ENCODE measurements at regions not wholly inside any gene's neighbourhood (a gene's known extent, or its start where the extent isn't known, plus 50 kb on each side); places are given as distances from the start of the nearest gene placed in this dataset.

DNA sequence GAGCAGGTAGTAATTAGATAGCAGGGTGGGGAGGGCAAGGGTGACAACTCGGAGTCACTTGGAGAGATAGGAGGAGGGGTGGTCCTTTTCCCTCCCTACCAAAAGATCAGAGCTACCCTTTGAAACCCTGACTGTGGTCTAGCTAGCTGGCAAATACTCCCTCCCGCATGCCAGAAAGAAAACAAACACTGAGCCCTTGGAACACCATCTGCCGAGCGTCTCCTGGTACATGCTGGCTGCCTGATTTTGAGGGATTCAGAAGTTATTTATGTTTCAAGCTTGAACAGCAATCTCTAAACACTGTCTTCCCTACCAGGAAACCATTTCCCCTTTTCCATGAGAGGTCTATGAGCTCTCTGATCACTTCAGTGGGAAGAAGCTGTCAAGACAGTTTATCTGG lies 291.6 kb upstream of the CFAP20DC start:
- Histone ChIP-seq H3K27me3 (replicated peaks in 1 of 2; ENCODE audit: control insufficient read depth in 2 of 2, insufficient read depth in 2 of 2, low read length in 1 of 2) (no peaks in the 10 kb centered on the region; a peak in 1 of 4 replicates), H4K20me1 (ENCODE audit: control insufficient read depth, insufficient read depth) (no peaks in the 10 kb centered on the region), H2AFZ (ENCODE audit: control insufficient read depth, low read depth, low read length) (no peak overlapping the region), H3K4me1 (ENCODE audit: control insufficient read depth, insufficient read depth, low read length) (peaks cover 5% of the 10 kb centered on the region), H3K9ac (ENCODE audit: control insufficient read depth, insufficient read depth, low read length) (no peak overlapping the region), H3K9me3 (replicated peaks; ENCODE audit: control insufficient read depth, insufficient read depth, low read length) (no peaks in the 10 kb centered on the region), H3K27ac (ENCODE audit: control insufficient read depth, insufficient read depth) (no peak overlapping the region), H3K36me3 (ENCODE audit: control insufficient read depth in 2 of 2, insufficient read depth in 2 of 2, low read length in 1 of 2) (no peaks in the 10 kb centered on the region), H3K4me2 (ENCODE audit: control insufficient read depth, insufficient read depth) (no peak overlapping the region), H3K4me3 (no peak overlapping the region), H3K79me2 (ENCODE audit: control insufficient read depth, insufficient read depth, low read length) (no peaks in the 10 kb centered on the region)
- POLR2A ChIA-PET = interaction anchor here (1.0 kb wide), 1 partner anchor 71 kb away, joined by 3 read pairs; no protein-coding TSS in a partner anchor
- FAIRE-seq (no peak), DNase-seq (ENCODE audit: low read depth, low spot score) (no peak), ATAC-seq (no peak)
- RAD21 ChIA-PET (ENCODE audit: unreplicated experiment) = no interaction called here
- SMC1A ChIA-PET (ENCODE audit: uncharacterized antibody, unreplicated experiment) = no interaction called here
- intact Hi-C loops (cut with micrococcal nuclease; ENCODE audit: unreplicated experiment) (no loop called here), in situ Hi-C loops (cut with MboI) (no loop called here)
- CTCF ChIA-PET = no interaction called here
- TF ChIP-seq RCOR1 (conservative IDR thresholded peaks at IDR 0.05; ENCODE audit: low read depth, low read length) (no peak), ESRRA (IDR thresholded peaks at IDR 0.05; ENCODE audit: low read length) (no peak), NR2C2 (IDR thresholded peaks at IDR 0.05; ENCODE audit: borderline replicate concordance, control insufficient read depth, insufficient read length, low read depth) (no peak), ZNF622 (IDR thresholded peaks at IDR 0.05) (no peak), SMARCA5 (IDR thresholded peaks at IDR 0.05) (no peak), ATF7 (IDR thresholded peaks at IDR 0.05; ENCODE audit: low read depth) (no peak), CBX3 (IDR thresholded peaks at IDR 0.05; ENCODE audit: borderline replicate concordance, low read depth) (no peak), TAF1 (IDR thresholded peaks at IDR 0.05; ENCODE audit: borderline replicate concordance, low read depth, low read length) (no peak), YY1 (IDR thresholded peaks at IDR 0.05; ENCODE audit: low read depth, low read length) (no peak), CBFB (IDR thresholded peaks at IDR 0.05; ENCODE audit: low read depth) (no peak)
- TF ChIP-seq, protein P1, sequence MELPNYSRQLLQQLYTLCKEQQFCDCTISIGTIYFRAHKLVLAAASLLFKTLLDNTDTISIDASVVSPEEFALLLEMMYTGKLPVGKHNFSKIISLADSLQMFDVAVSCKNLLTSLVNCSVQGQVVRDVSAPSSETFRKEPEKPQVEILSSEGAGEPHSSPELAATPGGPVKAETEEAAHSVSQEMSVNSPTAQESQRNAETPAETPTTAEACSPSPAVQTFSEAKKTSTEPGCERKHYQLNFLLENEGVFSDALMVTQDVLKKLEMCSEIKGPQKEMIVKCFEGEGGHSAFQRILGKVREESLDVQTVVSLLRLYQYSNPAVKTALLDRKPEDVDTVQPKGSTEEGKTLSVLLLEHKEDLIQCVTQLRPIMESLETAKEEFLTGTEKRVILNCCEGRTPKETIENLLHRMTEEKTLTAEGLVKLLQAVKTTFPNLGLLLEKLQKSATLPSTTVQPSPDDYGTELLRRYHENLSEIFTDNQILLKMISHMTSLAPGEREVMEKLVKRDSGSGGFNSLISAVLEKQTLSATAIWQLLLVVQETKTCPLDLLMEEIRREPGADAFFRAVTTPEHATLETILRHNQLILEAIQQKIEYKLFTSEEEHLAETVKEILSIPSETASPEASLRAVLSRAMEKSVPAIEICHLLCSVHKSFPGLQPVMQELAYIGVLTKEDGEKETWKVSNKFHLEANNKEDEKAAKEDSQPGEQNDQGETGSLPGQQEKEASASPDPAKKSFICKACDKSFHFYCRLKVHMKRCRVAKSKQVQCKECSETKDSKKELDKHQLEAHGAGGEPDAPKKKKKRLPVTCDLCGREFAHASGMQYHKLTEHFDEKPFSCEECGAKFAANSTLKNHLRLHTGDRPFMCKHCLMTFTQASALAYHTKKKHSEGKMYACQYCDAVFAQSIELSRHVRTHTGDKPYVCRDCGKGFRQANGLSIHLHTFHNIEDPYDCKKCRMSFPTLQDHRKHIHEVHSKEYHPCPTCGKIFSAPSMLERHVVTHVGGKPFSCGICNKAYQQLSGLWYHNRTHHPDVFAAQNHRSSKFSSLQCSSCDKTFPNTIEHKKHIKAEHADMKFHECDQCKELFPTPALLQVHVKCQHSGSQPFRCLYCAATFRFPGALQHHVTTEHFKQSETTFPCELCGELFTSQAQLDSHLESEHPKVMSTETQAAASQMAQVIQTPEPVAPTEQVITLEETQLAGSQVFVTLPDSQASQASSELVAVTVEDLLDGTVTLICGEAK (IDR thresholded peaks at IDR 0.05; ENCODE audit: borderline replicate concordance) = no peak
- WGBS (ENCODE audit: insufficient coverage, insufficient replicate concordance, low lambda C conversion rate, missing lambda C conversion rate) = 52% methylated on average over 4 of the region's 4 CpGs
- BruUV-seq (replicated peaks) = no TSS peak
